Stimulated activated CD8-positive, alpha-beta memory T cell treated with anti-CD3 and anti-CD28 coated beads, Interleukin-12 subunit alpha, Interleukin-12 subunit beta, amount 100 ng/mL, for 24 hours (primary cell): ENCODE measurements at regions not wholly inside any gene's neighbourhood (a gene's known extent, or its start where the extent isn't known, plus 50 kb on each side); places are given as distances from the start of the nearest gene placed in this dataset.
"Not testable (repeated sequence)": the region's sequence is repeated elsewhere in the genome, so short reads cannot be mapped to it uniquely, and the experiment has no call there.

Experiments
- DNase-seq: peaks from one replicate; pipeline ENCODE4 v3.0.0-alpha.2; 2020; ENCODE audit errors: extremely low read depth

DNA sequence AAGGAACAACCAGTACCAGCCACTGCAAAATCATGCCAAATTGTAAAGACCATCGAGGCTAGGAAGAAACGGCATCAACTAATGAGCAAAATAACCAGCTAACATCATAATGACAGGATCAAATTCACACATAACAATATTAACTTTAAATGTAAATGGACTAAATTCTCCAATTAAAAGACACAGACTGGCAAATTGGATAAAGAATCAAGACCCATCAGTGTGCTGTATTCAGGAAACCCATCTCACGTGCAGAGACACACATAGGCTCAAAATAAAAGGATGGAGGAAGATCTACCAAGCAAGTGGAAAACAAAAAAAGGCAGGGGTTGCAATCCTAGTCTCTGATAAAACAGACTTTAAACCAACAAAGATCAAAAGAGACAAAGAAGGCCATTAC is 97.6 kb downstream of the GPX5 start:
- not testable (repeated sequence) for DNase-seq

DNA sequence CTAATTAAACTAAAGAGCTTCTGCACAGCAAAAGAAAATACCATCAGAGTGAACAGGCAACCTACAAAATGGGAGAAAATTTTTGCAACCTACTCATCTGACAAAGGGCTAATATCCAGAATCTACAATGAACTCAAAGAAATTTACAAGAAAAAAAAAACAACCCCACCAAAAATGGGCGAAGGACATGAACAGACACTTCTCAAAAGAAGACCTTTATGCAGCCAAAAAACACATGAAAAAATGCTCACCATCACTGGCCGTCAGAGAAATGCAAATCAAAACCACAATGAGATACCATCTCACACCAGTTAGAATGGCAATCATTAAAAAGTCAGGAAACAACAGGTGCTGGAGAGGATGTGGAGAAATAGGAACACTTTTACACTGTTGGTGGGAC is 100.7 kb downstream of the GPX5 start:
- DNase-seq: not testable (repeated sequence)

DNA sequence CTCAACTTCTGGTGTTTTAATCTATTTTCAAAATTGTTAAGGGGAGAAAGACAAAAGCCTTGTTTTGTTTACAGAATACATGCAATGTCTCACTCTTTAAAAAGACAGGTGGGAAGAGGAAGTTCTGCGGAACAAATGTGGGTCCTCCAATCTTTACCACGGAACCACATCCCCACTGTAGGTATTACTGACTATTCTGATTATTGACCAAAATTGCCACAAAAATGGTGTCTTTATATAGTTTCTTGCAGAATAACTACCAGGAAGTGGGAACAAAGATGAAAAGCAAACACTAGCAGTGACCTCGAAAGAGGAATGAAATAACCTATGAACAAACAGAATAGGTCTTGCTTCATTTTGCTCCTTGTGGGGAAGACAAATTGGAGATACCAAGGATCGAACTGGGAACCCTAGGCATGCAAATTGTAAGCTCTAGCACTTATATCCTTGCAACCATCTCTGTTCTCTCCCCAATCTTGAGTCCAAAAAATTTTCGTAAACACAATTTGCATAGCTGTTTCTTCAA is 106.7 kb downstream of the GPX5 start:
- DNase-seq: no peak

DNA sequence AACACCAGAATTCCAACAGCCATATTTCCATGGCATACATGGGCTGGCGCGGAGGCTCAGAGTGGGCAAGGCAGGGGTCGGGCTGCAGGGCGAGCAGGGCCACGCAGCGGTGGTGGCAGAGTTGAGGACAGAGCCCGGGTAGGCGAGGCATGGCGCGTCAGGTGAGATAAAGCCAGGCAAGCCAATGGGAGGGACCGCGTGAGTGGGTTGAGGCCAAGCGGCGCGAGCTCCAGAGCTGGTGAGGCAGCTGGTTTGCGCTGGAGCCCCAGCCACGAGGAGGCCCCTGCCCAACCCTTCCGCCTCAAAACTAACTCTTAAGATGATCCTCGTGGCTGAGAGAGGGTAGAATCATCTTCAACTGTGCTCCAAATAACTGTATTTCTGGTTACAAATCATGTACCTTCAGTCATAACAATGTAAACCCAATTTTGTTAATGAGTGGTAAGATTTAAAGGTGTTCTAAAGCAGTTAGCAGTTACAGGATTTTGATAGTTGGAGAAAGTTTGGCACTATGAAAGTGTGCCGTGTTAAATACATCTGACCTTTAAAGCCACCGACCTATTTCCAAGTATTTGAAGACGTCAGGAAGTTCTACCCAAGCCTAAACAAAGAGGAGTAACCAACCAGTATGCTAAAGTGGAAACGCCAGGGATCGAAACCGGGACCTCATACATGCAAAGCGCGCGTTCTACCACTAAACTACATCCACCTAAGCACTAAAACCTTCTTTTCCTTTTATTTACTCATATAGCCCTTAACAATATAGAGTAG is 107.9 kb downstream of the GPX5 start:
- DNase-seq: no peak

DNA sequence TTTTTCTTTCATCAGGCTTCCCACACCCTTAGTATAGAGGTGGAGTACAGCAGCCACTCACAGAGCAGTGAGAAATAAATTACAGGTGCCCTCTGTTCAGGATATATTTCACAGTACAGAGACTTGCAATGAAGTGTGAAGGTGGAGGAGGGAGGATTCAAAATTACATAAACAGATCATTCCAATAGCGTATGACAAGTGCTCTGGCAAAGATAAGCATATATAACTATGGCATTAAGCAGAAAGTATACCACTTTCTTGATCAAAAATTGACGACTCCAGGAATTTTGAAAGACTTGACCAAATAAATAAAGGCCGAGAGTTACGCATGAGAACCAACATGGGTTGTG is 108.7 kb downstream of the GPX5 start:
- DNase-seq: no peak

DNA sequence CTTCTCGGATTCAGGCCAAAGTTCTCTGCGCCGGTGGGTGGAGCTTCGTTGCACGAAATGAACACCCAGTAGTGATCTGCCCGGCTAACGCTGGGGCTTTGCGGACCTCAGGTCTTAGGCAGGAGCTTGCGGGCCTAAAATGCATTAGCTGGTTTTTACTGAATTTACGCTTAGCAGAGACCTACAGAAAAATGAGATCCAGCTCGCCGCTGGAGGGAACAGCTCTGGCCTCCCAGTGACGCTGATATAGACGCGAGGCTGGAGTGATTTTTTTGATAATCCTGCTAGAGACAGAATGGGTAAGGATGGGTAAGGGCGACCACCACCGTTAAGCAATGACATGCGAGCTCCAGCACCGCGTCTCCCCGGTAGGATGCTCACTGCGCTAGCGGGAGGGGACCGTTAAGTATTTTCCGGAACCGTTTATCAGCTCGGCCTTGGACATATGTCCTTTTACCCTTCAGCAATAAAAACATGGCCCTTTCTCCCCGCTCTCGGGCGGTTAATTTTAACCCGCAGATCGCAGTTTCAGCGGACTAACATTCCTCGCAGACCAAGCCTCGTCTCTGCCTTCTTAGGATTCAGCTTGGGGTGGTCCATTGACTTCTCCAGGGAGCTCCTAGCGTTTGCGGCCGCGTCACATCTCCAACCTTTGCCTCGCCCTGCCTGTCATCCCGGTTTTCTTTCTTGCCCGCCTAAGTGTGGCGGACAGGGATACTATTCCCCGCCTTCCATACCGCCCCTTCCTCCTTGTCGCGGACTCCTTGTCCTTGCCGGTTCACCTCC is 109.3 kb downstream of the GPX5 start:
- DNase-seq: no peak

DNA sequence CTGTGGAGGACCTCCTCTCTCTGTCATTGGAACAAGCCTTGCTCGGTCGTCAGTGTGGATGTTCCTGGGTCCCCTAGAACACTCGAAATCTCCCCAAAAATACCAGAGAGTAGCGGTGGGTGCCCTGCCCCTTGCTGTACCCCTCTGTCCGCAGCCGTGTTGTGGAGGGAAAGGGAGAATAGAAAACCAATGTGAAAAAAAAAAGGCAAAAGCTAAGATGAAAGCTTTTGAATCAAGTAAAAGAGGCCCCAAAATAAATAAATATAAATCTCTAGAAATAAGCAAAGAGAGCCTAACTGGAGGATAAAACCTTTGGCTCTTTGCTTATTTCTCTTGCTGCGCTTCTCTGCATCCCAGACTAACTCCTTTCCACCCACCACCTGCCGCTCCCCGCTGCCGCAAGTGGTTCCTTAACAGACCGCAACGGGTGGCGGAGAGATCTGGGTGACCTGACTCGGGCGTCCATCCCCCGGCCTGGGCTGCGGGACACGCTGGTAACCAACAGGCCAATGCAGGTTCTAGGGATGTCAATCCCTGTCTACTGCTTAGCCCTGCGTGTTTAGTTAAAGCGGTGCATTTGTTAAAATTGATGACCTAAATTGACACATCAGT is 110.0 kb downstream of the GPX5 start:
- no peak for DNase-seq

DNA sequence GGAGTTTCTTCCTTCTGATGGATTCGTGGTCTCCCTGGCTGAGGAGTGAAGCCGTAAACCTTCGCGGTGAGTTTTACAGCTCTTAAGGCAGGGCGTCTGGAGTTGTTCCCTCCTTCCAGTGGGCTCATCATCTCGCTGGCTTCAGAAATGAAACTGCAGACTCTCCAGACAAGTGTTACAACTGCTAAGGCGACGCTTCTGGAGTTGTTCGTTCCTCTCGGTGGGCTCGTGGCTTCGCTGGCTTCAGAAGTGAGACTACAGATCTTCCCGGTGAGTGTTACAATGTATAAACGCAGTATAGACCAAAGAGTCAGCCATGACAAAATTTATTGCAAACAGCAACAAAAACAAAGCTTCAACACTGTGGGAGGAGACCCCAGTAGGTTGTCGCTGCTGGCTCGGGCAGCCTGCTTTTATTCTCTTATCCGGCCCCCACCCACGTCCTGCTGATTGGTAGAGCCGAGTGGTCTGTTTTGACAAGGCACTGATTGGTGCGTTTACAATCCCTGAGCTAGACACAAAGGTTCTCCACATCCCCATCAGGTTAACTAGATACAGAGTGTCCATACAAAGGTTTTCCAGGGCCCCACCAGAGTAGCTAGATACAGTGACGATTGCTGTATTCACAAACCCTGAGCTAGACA is 113.2 kb downstream of the GPX5 start:
- DNase-seq: no peak

DNA sequence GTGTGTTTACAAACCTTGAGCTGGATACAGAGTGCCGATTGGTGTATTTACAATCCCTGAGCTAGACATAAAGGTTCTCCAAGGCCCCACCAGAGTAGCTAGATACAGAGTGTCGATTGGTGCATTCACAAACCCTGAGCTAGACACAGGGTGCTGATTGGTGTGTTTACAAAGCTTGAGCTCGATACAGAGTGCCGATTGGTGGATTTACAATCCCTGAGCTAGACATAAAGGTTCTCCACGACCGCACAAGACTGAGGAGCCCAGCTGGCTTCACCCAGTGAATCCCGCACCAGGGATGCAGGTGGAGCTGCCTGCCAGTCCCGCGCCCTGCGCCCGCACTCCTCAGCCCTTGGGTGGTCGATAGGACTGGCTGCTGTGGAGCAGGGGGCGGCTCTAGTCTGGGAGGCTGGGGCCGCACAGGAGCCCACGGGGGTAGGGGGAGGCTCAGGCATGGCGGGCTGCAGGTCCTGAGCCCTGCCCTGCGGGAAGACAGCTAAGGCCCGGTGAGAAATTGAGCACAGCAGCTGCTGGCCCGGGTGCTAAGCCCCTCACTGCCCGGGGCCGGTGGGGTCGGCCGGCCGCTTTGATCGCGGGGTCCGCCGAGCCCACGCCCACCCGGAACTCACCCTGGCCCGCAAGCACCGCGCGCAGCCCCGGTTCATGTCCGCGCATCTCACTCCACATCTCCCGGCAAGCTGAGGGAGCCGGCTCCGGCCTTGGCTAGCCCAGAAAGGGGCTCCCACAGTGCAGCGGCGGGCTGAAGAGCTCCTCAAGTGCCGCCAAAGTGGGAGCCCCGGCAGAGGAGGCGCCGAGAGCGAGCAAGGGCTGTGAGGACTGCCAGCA is 114.0 kb downstream of the GPX5 start:
- not testable (repeated sequence) for DNase-seq

DNA sequence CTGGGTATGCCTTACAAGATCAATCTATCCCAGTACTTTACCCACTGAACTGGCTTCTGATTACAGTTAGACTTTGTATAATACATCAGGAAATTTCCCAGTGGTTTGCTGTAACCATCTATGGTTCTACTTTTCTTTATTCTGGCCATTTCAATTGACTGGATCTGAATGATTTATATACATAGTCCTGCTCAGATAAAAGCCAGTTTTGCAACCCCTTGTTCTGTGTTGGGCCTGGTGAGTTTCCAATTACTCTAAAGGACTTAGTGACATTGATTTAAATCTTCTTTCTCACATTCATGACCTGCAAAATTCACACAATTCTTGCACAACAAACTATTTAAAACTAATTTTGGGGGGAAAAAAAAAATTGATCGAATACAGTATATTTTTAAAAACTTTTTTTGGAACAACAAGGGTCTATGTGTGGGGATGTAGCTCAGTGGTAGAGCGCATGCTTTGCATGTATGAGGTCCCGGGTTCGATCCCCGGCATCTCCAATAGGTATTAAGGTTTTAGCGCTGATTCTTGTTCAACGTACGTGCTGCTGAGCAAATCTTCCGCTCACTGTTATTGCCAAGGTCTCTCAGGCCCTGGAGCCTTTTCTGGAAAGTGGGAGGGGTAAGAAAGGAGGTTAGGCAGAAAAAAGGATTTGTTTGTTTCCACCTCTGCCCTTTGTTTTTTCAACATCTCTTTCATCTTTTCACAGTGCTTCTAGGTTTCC is 117.5 kb downstream of the GPX5 start:
- peak; percentile 7 for DNase-seq

DNA sequence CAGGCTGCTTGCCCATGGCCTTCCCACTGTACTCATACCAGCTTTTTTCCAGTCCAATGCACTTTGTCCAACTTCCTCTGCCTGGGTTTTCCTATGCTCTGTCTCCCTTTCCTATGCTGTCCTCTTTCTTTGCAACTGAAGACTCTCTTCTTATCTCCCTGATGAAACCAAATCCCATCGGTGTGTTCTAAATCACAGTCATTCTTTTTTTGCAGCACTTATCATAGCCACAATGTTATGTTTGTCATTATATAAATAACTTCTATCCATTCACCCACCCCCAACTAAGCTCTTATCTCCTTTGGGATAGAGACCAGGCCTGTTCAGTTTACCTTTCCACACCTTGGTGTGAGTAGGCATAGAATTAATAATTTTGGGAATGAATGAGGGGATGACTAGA is 121.0 kb downstream of the GPX5 start:
- no peak for DNase-seq

DNA sequence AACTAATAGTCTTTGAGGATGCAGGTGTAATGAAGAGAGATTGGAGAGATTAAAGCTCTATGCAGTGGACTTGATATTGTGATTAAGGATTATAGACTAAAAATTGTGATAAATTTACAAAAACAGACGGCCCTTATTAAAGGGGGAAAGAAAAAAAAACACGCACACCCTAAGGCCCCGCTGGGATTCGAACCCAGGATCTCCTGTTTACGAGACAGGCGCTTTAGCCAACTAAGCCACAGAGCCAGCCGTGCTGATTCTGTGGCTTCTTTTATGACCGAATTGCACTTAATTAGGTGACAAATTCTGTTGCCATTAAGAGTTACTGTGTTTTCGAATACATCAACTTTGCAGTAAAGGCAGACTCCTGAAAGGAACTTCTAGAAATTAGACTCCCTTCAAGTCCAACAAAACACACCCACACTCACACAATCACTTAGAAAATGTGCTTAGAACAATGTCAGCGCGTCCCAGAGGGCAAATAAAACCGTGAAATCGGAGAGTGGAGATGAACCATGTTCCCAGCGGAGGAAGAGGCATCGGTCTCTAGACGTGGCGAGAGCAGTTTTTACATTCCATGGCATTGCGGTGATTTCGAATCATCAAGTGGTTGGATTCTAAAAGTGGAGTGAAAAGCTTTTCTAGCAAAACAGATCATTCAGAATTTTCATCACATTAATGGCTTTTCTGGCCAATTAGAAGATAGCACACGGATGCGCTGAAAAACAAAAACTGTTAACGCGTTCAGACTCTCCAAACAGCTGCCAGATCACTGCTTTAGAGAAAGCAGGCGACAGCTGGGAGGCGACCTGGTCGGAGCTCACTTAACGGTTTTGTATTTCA is 122.6 kb downstream of the GPX5 start:
- peak; percentile 23 for DNase-seq

DNA sequence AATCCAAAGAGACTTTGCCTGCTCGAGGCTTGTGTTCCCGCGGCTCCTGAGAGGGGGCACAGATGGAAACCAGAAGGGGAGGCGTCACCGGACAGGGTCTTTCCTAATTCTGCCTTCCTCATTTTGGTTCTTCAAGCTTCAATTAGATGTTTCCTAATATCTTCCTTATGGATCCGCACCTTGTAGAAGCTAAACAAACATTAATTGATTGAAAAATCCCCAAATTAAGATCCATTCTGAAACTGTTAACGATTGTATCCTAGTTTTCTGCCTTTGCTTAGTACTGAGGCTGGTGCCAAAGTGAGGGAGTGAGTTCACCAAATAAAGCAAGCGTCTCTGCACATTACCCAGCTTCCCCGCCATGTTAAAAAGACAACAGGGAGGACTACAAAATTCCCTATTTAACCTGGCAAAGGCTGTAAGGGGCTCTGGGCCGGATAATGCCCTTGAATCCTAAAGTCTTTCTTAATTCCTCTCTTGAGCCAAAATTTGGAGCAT is 123.2 kb downstream of the GPX5 start:
- DNase-seq: no peak

DNA sequence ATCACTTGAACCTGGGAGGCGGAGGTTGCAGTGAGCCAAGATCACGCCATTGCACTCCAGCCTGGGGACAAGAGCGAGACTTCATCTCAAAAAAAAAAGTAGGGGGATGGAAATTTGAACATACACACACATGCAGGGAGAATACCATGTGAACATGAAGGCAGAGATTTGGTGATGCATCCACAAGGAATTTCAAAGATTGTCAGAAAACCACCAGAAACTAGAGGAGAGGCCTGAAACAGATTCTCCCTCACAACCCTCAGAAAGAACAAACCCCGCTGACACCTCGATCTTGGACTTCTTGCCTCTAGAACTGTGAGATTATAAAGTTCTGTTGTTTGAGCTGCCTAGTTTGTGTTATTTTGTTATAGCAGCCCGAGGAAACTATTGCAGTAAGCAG is 125.5 kb downstream of the GPX5 start:
- no peak for DNase-seq

DNA sequence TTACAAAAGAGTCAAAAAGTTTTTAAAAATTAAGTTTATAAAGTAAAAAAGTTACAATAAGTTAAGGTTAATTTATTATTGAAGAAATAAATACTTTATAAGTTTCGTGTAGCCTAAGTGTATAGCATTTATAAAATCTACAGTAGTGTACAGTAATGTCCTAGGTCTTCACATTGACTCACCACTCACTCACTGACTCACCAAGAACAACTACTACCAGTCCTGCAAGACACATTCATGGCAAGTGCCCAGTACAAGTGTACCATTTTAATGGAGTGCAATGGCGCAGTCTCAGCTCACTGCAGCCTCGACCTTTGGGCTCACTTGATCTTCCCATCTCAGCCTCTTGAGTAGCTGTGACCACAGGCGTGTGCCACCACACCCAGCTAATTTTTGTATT is 128.2 kb downstream of the GPX5 start:
- DNase-seq: no peak

DNA sequence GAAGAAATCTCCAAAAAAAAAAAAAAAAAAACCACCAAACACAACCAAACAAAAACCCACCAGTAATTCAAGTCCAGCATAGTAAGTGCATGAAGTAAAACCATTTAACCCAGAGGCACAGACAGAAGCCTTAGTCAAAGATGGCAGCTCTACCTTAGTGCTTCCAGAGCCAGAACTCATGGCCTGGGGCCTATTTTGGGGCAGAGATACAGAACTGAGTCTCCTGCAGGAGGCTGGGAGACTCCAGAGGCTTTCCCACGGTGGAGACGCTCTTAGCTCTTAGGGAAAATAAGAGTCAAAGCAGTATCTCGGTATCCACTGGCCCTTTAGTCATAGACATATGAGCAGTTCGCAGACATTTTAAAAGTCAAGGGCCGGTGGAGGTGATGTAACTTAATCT is 129.5 kb downstream of the GPX5 start:
- DNase-seq: no peak

DNA sequence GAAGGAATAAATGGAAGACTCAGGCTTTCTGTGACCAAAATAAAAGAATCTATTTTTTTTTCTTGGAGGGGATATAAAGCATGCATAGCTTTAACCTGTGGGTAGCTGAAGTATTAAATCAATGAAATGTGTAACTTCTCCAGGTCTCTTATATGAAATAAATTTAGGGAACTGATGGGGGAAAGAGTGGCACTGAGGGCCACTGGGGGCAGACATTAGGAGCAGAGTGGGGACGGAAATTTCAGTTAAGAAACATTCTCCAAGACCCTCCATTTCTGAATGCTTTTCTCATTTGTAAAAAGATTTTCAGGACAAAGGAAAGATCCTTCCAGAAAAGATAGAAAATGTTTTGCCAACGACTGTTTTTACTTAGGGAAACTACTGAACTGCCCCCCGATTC is 131.0 kb downstream of the GPX5 start:
- no peak for DNase-seq

DNA sequence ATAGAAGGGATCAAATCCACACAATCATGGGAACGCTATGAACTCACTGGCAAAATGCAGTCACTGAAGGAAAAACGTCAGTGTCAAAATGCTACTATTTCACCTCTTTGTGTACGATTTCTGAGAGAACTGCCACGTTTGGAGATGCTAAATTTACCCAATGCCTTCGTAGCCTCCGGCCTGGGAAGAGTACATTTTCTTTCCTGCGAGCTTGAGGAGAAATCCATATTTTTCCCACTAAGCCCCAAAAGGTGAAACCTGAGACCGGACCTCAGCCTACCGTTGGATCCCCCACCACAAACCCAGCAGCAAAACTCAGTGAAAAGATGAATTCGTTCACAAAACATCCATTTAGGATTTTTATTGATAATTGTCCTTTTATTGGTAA is 131.7 kb downstream of the GPX5 start:
- no peak for DNase-seq

DNA sequence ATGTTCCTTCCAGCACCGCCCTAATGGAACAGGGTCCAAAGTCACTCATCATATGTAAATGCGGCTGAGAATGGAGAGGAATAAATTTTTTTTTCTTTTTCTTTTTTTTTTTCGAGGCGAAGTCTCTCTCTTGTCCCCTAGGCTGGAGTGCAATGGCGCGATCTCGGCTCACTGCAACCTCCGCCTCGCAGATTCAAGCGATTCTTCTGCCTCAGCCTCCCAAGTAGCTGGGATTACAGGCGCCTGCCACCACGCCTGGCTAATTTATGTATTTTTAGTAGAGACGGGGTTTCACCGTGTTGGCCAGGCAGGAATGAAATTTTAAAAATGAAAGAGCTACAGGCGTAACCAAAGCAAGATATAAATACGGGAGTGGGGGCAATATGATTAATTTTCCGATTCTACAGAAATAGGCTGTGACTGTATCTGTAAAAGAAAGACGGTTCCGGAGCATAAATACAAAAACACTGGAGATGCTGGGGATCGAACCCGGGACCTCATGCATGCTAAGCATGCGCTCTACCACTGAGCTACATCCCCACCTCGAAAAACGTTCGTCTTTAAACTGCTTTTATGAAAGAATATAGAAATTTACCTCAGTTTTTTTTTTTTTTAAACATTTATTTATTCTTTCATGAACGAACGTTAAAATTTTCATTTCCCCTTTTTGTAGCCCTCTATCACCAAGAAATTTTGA is 132.2 kb downstream of the GPX5 start:
- DNase-seq: peak; percentile 23
